H7 (cell line): ENCODE measurements at regions not wholly inside any gene's neighbourhood (a gene's known extent, or its start where the extent isn't known, plus 50 kb on each side); places are given as distances from the start of the nearest gene placed in this dataset.

Source experiments
- DNase-seq: peaks from one replicate; pipeline ENCODE4 v3.0.0; 2012
- H3K27me3 ChIP-seq: 2 replicates; pipeline ENCODE4 v1.6.0; 2011; ENCODE audit warnings: mild to moderate bottlenecking, low read length; ENCODE audit not compliant: control insufficient read depth, insufficient read depth
- H3K36me3 ChIP-seq: replicated peaks from 2 replicates; pipeline ENCODE4 v1.5.1; 2011; ENCODE audit warnings: low read length; ENCODE audit not compliant: control insufficient read depth, insufficient read depth
- H3K4me3 ChIP-seq: 2 replicates; pipeline ENCODE4 v1.5.1; 2011; ENCODE audit warnings: low read depth, mild to moderate bottlenecking, control low read depth, low read length, moderate library complexity; ENCODE audit not compliant: insufficient read depth

DNA sequence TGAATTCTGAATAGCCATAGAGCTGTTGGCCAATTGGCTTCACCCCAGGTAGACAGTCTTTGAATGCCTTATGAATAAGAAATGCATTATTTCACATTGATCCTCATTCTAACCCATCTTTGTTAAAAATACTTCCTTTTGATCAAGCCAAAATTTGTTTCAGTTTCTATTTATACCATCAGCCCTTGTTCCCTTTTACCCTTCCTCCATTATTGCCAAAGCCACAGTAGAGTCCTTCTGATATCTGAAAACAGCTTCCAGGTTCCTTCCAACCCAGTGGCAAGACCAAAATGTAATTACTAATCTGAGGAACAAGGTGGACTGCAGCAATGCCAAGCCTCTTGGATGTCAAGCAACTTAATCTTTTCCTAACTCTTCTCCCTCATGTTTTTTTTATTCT, 458.8 kb downstream of the BUD13 start:
- no peaks in the 10 kb centered on the region for H3K27me3 ChIP-seq
- H3K36me3 ChIP-seq: no peaks in the 10 kb centered on the region
- H3K4me3 ChIP-seq: no peak overlapping the region
- DNase-seq: no peak

GRCh38 chr11:116312570-116313391, 460.0 kb downstream of the BUD13 start:
- Histone ChIP-seq H3K27me3 (no peaks in the 10 kb centered on the region), H3K4me3 (no peak overlapping the region), H3K36me3 (no peaks in the 10 kb centered on the region)
- no peak for DNase-seq

- H3K4me3 ChIP-seq: no peak overlapping the region
- no peaks in the 10 kb centered on the region for H3K27me3 ChIP-seq
- no peak for DNase-seq
- H3K36me3 ChIP-seq: no peaks in the 10 kb centered on the region
These were observed 461.6 kb downstream of the BUD13 start for GRCh38 chr11:116311206-116311605.

- Histone ChIP-seq H3K4me3 (no peak overlapping the region), H3K36me3 (no peaks in the 10 kb centered on the region), H3K27me3 (no peaks in the 10 kb centered on the region)
- DNase-seq: no peak
These were observed 462.1 kb downstream of the BUD13 start for GRCh38 chr11:116310698-116311097.

DNA sequence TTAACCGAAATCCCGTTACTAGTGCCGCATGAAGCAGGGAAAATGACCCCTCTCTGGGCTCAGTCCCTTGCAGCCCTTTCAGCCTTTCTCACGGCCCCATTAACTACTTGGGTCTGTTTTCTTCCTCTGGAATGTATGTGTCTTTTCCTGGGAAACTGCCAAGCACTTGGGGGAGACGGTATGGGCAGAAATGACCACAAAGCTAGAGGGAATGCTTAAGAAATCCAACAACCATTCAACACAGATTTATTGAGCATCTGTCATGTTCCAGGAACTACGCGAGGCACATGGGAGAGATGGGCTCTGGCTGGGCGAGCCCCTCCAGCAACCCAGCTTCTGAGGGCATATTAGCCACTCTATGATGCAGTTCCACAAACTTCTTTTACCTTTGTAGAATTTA, 462.6 kb downstream of the BUD13 start:
- Histone ChIP-seq H3K4me3 (no peak overlapping the region), H3K27me3 (no peaks in the 10 kb centered on the region), H3K36me3 (no peaks in the 10 kb centered on the region)
- DNase-seq: no peak

DNA sequence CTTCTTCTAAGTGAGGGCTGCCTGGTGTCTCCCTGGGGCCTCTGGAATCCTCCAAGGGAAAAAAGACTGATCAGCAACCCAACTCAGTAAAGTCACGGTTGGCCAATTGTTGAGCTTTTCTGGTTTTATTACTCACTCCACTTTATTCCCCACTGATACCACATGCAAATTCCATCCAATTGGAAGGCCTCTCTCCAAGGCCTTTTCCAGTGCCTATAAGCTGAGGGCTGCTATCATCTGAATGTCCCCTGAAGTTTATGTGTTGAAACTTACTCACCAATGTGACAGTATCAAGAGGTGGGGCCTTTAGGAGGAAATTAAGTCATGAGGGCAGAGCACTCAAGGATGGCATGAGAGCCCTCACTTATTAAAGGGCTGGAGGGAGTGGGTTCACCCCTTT, 463.3 kb downstream of the BUD13 start:
- Histone ChIP-seq H3K27me3 (no peaks in the 10 kb centered on the region), H3K36me3 (no peaks in the 10 kb centered on the region), H3K4me3 (no peak overlapping the region)
- DNase-seq: no peak

GRCh38 chr11:116302756-116303155, 470.0 kb downstream of the BUD13 start:
- DNase-seq: no peak
- Histone ChIP-seq H3K36me3 (no peaks in the 10 kb centered on the region), H3K27me3 (no peaks in the 10 kb centered on the region), H3K4me3 (no peak overlapping the region)

- DNase-seq: no peak
- no peaks in the 10 kb centered on the region for H3K36me3 ChIP-seq
- H3K27me3 ChIP-seq: no peaks in the 10 kb centered on the region
- no peak overlapping the region for H3K4me3 ChIP-seq
These were observed 471.6 kb downstream of the BUD13 start for GRCh38 chr11:116301141-116301540.

DNA sequence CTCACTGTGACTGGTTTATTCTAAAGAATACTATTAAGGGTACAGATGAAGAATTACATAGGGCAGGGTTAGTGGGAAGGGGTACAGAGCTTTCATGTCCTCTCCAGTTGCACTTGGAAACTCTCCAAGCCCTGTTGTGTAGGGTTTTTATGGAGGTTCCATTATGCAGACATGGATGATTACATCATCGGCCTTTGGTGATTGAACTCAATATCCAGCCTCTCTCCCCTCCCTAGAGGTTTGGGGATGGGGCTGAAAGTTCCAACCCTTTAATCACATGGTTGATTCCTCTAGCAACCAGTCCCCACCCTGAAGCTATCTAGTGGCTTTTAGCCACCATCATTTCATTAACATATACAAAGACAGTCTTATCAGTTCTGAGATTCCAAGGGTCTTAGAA, 472.6 kb downstream of the BUD13 start:
- Histone ChIP-seq H3K27me3 (no peaks in the 10 kb centered on the region), H3K4me3 (no peak overlapping the region), H3K36me3 (no peaks in the 10 kb centered on the region)
- no peak for DNase-seq

DNA sequence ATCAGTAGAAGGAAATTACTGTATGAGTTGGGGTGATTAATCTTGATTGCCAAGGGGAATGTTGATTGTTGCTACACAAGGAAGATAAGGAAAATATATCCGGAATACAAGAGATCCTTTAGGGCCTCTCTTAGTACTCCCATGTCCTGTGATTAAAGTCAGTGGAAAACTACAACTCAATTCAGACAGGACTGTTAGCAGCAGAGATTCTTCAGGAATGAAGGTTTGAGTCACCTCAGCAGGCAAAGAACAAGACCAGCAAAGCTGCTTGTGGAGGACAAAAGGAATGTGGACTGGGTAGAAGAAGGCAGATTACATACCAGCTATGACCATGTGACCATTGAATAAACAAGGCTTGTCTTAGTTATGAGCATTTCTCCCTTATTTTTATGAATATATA, 478.2 kb downstream of the BUD13 start:
- Histone ChIP-seq H3K36me3 (no peaks in the 10 kb centered on the region), H3K4me3 (no peak overlapping the region), H3K27me3 (no peaks in the 10 kb centered on the region)
- no peak for DNase-seq

- Histone ChIP-seq H3K27me3 (no peaks in the 10 kb centered on the region), H3K36me3 (no peaks in the 10 kb centered on the region), H3K4me3 (no peak overlapping the region)
- DNase-seq: no peak
These were observed 484.9 kb downstream of the BUD13 start for GRCh38 chr11:116287866-116288265.

GRCh38 chr11:116285026-116285425, 487.8 kb downstream of the BUD13 start:
- no peak for DNase-seq
- H3K36me3 ChIP-seq: no peaks in the 10 kb centered on the region
- H3K4me3 ChIP-seq: no peak overlapping the region
- H3K27me3 ChIP-seq: no peaks in the 10 kb centered on the region

DNA sequence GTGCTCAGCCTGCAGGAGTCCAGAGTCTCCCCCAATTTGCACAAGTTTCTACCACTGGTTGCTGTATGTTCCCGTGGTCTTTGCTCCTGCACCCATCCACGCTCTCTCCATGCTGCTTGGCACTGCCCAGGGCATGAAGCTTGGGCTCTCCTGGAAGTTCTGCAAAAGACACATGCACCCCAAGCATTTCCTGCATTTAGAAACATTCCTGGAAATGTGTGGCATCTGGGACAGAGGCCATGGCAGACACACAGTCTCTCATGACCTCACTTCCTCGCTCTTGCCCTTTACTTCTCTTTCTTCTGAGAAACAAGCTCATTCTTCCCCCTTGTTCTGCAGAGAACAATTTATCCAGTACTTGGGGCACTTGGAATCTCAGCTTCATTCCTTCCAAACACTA, 489.5 kb downstream of the BUD13 start:
- Histone ChIP-seq H3K36me3 (no peaks in the 10 kb centered on the region), H3K4me3 (no peak overlapping the region), H3K27me3 (no peaks in the 10 kb centered on the region)
- no peak for DNase-seq

GRCh38 chr11:116282481-116282880, 490.3 kb downstream of the BUD13 start:
- DNase-seq: no peak
- Histone ChIP-seq H3K36me3 (no peaks in the 10 kb centered on the region), H3K4me3 (no peak overlapping the region), H3K27me3 (no peaks in the 10 kb centered on the region)

DNA sequence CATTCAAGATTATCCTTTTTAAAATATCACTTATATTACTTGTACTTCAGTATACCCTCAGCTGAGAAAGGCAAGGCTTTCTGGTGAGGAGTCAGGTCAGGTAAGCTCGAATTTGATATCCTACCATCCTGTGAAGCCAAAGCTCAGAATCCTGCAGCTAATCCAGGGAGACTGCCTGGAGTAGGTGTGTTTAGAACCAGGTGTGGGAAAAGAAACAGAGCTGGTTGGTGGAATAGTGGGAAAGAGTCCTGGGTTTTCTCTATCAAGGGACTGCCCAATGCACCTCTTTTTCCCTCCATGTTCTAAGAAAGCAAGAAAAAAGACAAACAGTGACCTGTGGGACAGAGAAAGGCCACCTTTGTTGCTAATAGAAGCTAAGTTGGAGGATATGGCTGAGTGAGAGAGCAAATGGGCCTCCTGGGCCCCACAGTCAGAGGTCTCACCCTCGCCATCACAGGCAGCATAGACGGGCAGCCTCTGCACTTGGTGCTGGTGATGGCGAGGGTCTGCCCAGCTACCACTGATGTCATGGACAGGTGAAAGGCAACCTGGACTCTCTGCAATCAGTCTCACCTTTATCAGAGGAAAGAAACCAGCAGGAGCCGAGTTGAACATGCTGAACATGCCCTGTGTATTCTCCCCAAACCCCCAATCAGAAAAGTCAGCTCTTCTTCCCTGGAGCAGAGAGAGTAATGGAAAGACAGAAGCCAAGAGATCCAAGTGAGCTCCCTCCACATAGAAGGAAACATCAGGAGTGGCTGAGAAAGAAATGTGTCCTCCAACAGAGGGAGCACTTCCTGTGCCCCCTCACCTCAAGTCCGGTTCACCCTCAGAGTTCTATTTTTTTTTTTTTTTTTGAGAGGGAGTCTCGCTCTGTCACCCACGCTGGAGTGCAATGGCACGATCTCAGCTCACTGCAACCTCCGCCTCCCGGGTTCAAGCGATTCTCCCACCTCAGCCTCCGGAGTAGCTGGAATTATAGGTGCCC, 491.3 kb downstream of the BUD13 start:
- no peak overlapping the region for H3K4me3 ChIP-seq
- DNase-seq: peak; percentile 61
- H3K27me3 ChIP-seq: no peaks in the 10 kb centered on the region
- H3K36me3 ChIP-seq: no peaks in the 10 kb centered on the region
